ENCODE measurements at regions not wholly inside any gene's neighbourhood (a gene's known extent, or its start where the extent isn't known, plus 50 kb on each side); places are given as distances from the start of the nearest gene placed in this dataset.

GRCh38 chr3:21913791-21914190, 162.8 kb upstream of the ZNF385D start:
- no peak for TF ChIP-seq EP300 (IDR thresholded peaks at IDR 0.05)
- no peak for TF ChIP-seq POLR2AphosphoS5 (IDR thresholded peaks at IDR 0.05)
- no peak for TF ChIP-seq POLR2A (IDR thresholded peaks at IDR 0.05)
